ENCODE measurements at regions not wholly inside any gene's neighbourhood (a gene's known extent, or its start where the extent isn't known, plus 50 kb on each side); places are given as distances from the start of the nearest gene placed in this dataset.

DNA sequence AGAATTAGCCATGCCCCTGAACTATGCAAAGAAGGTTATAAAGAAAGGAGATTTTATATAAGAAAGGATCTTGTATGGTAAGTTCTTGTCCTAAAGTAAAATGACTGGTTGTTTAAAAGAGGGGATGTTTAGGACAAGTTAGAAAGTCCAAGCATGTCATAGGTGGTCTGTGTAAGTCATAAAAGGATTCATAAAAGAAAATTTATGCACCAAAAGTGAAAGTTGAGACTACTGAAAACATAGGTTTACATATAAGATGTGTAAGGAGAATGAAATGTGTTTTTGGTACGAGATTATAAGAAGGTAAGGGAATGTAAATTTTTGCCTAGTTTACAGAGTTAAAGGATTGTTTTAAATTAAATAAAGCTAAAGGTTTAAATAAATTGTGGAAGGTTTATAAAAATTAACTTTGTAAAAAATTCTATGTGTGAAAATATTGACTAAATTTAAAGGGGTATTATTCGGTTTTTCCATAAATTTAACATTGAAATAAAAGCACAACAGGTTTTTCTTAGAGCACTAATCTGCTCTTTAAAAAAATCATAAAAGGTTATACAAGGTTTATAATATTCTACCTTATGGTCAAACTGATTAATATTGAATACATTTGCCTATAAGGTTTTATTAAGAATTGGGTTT is 93.6 kb upstream of the UST start:
- no peak for DNase-seq

DNA sequence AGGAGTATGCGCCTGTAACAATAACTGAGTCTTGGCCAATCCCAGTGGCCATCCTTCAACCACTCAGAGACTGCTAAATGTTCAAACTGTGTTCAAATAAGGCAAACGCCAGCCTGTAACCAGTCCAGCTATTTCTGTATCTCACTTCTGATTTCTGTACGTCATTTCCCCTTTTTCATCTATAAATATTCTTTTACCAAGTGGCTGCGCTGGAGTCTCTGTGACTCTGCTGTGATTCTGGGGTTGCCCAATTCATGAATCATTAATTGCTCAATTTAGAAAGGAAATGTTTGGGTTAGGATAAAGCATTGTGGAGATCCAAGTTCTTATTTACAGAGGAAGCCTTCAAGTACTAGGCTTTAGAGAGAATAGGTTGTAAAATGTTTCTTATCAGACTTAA is 89.8 kb upstream of the UST start:
- peak; percentile 98 for DNase-seq

DNA sequence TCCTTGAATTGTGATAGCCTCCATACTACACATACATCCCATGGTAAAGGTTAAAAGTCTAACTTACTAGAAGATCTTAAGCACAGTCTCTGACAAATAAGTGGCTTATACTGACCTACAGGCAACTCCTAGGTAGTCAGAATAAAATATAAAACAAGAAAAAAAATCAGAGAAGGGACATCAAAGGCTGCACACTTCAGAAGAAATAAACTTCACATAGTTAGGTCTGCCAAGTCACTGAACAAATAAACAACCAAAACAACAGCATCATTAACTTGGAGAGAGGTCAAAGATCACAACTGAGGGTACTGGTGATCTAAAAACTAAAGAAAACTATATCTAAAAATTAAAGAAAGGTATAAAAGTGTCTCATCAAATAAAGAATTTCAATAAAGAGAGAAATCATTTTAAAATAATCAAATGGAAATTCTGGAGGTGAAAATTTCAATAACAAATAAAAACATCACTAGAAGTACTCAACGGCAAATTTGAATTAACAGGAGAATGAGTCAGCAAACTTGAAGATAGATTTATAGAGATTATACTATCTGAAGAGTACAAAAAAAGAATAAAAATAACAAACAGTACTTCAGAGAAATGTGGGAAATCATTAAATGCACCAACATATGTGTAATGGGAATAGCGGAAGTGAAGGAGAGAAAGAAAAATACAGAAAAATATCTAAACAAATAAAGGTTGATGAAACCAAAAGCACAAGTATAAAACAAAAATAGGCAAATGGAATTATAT is 88.0 kb upstream of the UST start:
- DNase-seq: no peak

GRCh38 chr6:148667395-148667794 is 79.4 kb upstream of the UST start:
- no peak for DNase-seq

DNA sequence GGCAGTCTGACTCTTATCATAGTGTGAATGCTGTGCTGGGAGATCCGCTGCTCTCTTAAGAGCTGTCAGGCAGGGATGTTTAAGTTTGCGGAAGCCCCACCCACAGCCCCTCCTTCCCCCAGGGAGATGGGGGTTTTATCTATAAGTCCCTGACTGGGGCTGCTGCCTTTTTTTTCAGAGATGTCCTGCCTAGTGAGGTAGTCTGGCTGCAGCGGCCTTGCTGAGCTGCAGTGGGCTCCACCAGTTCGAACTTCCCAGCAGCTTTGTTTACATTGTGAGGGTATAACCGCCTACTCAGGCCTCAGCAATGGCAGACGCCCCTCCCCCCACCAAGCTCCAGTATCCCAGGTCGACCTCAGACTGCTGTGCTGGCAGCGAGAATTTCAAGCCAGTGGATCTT is 75.7 kb upstream of the UST start:
- DNase-seq: no peak

DNA sequence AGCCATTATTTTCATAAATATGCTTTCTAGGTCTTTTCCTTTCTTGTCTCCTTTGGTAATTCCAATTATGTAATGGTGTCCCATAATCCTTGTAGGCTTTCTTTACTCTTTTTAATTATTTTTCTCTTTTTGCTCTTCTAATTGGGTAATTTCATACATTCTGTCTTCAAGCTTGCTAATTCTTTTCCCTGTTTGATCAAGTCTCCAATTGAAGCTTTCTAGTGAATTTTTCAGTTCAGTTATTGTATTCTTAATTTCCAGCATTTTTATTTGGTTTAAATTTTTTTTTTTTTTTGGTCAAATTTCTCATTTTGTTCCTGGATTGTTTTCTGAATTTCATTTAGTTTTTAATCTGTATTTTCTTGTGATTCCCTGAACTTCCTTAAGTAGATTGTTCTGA is 74.9 kb upstream of the UST start:
- DNase-seq: no peak

GRCh38 chr6:148674306-148674705 is 72.5 kb upstream of the UST start:
- peak; percentile 11 for DNase-seq

DNA sequence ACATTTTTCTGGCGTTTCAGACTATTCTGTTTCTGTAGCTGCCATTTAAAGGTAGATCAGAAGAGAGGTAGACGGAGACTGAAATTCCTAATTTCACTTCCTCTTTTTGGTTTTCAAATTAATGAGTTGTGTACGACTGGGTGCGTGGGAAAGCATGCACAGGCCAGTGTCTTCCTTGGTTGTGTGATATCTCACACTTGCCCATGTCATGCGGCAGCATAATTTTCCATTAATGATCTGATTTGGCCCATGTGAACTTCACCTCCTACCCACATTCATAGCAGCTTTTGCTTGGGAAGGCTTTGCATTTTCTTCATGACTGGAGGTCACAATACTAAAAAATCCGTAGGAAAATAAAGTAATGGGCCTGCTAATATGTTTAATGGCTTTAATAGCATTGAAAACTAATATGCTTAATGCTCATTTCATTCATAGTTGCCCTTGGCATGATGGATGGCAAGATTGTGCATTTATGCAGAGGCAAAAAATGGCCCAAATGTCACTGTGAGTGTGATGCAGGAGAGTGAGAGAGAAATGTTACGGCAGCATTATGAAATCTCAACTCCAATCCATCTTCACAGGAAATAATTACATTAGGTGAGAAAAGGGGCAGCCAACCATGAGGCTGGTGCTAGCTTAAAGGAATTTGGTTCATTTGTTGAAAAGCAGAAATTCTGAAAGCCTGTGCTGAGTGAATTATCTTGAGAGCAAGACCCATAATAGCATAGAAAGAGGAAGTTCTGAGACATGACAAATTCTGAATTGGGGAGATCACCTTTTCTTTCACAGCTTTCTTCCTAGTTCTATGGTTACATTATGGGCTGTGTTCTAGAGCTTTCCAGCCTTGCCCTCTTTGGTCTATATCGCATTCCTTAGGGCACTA is 69.0 kb upstream of the UST start:
- peak; percentile 62 for DNase-seq

GRCh38 chr6:148678682-148679081 is 68.1 kb upstream of the UST start:
- DNase-seq: no peak

- no peak for DNase-seq
Observed at GRCh38 chr6:148681666-148682065, 65.2 kb upstream of the UST start.

DNA sequence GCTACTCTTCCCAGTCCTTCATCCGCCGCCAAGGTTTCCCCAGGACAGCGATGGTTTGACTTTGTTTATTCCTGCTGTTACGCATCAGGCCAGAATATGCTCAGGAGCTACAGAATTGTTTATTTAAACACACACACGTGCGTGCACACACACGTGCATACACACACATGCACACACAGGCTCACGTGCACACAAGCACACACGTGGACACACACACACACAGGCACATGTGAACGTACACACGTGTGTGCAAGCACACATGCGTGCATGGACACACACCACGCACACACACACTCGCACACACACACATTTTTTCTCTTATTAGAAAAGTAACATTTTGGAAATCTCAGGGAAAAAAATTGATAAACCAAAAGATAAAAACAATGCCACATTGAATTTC is 64.6 kb upstream of the UST start:
- DNase-seq: no peak

- DNase-seq: peak; percentile 89
Observed at GRCh38 chr6:148682990-148683389, 63.8 kb upstream of the UST start.

- no peak for DNase-seq
Observed at GRCh38 chr6:148689168-148689567, 57.7 kb upstream of the UST start.

DNA sequence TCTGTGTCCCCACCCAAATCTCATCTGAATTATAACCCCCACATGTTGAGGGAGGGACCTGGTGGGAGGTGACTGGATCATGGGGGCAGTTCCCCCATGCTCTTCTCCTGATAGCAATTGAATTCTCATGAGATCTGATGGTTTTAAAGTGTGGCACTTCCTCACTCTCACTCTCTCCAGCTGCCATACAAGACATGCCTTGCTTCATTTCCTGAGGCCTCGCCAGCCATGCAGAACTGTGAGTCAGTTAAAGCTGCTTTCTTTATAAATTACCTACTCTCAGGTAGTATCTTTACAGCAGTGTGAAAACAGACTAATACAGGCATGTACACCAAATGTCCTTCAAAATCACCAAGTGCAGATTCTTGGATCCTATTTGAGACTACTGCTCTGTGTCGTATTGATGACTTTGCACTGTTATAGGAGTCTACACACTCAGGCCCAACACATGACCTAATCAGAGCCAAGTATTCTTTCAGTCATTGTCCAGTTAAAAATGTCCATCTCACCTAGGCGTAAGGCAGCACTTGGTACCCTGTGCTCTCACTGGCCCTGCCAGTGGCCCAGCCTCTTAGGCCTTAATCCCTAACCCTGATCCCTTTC is 52.8 kb upstream of the UST start:
- DNase-seq: no peak

All from inflammatory macrophage treated with lipopolysaccharide for 4 hours (primary cell).